Islet precursor cell (in vitro differentiated cells): ENCODE measurements at regions not wholly inside any gene's neighbourhood (a gene's known extent, or its start where the extent isn't known, plus 50 kb on each side); places are given as distances from the start of the nearest gene placed in this dataset.

Experiments
- DNase-seq: peaks from one replicate; pipeline ENCODE4 v3.0.0-alpha.2; 2018

DNA sequence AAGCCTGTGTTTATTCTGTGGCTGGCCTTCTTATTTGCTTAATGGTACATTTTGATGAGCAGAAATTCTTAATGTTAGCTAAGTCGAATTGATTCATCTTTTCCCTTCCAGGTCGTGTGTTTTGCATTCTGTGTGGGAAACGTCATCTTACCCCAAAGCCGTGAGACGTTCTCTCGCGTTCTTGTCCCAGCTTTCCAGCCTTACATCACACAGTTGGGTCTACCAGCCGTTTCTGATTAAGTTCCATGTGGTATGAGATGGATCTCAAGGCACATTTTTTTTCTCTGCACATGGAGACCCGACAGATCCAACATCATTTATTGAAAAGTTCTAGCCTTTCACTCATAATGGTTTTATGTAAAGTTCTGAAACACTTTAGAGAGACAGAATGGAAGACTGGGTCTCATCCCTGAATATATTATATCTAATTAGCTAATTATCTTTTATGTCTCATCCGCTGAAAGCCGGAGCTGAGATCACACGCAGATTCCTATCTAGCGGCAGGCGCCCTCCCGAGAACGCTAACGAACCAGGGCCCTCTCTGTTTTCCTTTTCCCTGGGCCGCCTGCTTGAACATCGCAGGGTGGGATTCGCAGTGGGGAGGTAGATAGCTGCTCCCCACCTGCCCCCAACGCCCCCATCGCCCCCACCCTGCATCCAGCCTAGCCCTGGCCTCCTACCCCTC is 1162.2 kb downstream of the BRD1 start:
- no peak for DNase-seq

DNA sequence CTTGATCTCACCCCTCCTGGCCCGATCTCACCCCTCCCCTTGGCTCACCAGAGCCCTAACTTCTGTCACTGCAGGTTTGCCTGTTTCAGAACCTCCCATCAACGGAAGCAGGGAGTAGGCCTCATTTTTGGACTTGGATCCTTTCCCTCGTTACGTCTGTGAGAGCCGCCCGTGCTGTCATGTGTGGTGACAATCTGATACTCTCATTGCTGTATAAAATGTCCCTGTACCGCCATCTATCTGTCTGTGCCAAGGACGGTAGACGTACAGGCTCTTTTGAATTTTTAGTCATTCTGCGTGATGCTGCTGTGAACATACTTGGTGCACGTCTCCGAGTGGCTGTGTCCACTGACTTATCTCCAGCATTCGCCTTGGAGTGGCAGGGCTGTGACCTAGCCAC is 1163.1 kb downstream of the BRD1 start:
- DNase-seq = no peak

DNA sequence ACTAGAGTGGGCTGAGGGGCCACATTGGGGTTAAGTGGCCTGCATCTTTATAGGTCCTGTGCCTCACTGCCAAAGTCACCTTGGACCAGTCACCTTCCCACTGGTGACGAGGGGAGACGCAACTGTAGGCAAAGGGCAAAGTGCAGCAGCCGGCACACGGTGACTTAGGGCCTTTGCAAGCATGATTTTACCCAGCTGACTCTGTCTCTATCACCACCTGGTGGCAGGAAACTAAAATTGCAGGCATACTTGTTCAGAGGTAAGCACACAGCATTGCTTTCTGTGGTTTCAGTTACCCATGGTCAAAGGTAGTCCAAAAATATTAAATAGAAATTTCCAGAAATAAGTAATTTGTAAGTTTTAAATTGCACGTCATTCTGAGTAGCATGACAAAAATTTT is 1164.4 kb downstream of the BRD1 start:
- no peak for DNase-seq

DNA sequence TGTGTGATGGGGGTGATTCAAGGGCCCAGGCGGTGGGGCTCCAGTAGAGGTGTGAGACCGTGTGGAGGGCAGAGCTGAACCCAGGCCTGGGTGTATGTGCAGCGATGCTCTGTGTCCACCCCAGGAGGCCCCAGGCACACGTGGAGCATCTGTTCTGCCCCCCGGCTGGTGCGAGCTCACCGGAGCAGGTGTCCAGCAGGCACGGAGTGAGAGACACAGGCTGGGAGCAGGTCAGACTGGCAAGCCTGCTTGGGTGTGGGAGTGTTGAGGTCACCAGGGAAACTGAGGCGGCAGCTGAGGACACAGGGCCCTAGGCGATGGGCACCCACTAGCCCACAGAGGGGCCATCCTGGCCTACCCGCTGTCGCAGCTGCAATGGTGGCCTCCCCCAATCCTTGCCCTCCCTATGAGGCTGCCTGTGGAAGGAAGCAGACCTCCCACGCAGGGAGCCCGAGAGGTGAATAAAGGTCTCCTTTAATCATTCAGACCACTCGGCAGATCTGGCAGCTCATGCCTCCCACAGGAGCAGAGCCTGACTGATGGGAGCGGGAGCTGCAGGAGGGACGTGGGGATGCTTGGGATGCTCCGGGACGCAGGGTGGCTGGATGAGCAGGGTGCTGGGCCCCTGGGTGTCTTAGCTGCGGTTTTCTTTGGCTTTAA is 1165.1 kb downstream of the BRD1 start:
- no peak for DNase-seq

DNA sequence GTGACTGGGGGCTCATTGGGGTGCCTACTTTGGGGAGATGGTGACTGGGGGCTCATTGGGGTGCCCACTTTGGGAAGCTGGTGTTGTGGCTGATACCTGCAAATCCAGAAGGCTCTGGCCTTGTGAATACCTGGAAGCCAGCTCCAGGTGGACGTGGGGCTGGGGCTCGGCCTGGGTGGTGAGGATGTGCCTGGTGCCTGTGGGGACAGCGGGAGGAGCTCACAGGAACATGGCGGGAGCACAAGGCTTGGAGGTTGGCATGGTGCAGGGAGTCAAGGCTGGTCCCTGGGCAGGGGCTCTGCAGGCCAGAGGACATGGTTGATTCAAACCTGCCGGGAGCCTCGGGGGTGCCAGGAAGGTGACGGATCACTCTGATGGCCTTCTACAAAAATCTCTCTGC is 1165.7 kb downstream of the BRD1 start:
- no peak for DNase-seq

DNA sequence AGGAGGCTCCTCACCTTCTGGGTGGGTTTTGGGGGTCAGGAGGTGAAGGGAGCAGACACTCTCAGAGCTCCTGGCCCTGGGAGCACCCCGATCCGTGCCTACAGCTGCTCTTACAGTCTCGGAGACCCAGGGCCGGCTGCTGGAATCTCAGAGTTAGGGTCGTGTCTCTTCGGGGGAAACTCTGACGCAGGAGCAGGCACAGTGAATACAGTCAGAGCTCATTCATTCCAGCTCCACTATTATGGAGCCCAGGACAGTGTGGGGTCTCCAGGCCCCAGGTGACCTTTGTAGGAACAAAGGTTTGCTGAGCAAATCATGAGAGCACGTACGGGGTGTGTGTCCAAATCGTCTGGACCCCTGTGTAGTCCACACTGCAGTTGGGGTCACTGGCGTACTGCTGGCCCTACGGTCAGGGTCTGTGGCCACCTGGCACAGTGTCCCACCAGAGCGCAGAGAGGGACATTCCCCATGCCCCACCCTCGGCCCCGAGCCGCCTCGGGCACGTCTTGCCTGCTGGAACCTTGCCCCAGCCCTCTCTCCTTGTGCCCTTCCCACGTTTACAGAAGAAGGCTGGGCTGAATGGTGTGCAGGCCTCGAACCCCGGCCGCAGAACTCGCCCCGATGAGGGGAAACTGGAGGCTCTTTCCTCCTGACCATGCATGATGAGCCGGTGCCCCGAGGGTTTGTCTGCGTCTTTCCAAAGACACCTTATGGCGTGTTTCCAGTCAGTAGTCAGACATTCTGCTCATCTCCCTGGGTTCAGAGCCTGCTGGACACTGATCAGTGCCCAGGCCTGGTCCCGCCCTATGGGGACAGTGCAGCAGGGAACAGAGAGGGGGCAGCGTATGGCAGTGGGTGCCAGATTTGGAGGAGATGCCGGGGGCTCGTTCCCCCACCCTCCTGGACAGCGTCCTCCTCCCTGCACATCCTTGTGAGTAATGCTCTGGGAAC is 1166.6 kb downstream of the BRD1 start:
- DNase-seq = no peak

DNA sequence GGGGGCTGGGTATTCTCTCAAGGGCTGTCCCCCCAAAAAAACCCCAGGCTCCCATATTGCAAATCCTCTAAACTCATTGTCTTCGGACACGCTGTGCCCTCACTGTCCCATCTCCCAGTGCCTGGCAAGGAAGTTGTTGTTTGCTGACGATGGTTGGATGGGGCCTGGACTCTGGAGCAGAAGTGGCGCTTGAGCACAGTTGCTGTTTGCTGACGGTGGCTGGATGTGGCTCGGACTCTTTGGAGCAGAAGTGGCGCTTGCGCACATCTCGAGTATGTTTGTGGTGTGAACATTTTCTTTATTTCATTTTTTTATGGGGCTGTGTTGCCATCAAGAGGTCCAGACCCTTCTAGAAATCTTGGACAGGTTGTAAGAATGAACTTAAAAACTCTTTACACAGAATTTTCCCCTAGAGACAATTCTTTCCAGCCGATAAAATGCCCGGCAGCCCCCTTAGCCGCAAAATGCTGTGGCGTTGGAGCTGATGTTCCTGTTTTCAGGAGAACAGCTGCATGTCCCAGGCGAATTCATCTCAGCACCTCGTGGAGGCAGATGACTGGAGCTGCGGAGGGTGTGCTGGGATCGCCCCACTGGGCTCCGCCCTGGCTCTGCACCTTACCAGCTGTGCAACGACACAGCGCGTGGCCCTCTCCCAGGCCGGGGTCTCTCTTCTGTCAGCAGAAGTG is 1167.4 kb downstream of the BRD1 start:
- no peak for DNase-seq

DNA sequence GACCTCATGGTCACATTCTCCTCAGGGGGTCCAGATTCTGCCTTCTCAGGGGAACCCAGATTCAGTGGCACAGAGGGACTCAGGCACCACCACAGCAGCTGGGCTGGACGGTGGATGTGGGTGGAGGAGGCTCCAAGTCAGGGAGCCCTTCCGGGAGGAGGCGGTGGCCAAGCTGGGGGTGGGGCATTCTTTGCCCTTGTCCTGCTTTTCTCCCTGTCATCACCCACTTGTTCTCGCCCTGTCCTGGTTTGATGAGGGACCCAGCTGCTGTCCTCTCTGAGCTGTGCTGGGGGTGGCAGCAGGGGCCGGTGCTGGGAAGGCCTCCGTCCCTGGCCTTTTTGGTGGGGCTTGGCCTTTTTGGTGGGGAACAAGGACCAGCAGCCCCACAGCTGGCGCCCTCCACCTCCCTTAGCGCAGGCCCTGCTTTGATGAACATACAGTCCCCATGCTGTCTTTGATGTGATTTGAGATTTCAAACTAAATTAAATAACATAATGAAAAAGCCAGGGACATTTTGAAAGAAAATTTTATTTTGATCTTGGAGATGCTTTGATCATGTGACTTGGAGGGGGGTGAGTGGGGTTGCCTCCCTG is 1168.2 kb downstream of the BRD1 start:
- no peak for DNase-seq

DNA sequence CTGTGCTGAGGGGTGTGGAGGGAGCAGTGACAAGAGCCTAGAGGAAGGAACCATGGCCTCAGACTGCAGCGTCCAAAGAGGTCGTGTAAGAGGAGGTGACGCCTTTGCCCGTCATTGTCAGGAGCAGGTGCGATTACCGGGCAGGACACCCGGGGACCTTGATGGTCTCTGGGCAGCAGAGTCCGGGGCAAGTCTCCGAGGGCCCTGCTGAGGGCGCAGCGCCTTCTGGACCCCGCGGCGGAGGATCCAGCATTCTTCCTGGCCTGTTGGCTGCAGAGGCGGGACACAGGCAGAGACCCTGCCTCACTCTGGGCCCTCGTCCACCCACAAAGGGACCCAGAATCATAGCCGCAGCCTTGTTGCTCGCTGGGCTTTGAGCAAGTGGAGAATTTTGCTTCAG is 1168.8 kb downstream of the BRD1 start:
- DNase-seq = no peak

DNA sequence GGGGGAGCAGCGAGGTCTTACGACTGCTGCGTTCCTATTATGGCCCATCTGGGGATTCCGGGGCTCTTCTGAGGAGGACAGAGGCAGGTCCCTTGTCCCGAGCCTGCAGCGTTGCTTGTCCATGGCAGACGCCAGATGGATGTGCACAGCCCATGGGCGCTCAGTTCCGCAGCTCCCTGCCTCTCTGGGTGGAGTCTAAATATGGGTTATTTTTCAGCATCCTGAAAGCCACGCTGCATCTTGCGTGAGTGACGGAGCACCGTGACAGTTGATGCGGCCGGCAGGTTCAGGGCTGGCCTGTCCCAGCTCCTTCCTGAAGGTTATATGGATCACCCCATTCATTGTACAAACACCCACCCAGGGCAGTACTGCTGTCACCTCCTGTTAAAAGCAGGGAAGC is 1169.4 kb downstream of the BRD1 start:
- no peak for DNase-seq

DNA sequence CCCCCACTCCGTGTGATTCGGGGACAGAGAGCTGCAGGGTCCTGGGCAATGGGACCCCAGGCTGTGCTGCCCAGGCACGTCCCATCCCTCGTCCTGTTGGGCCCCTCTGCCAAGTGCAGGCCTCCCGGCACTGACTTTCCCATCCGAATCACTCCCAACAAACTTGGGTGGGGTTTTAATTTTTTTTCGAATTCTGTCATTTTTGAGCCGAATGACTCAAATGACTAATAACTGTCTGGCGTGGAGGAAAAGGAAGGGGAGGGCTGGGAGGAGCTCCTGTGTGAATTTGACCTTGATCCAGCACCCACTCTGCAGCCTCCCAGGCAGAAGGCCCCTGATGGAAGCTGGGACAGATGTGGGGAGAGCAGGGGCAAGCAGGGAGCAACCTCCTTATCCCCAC is 1173.2 kb downstream of the BRD1 start:
- DNase-seq = no peak

DNA sequence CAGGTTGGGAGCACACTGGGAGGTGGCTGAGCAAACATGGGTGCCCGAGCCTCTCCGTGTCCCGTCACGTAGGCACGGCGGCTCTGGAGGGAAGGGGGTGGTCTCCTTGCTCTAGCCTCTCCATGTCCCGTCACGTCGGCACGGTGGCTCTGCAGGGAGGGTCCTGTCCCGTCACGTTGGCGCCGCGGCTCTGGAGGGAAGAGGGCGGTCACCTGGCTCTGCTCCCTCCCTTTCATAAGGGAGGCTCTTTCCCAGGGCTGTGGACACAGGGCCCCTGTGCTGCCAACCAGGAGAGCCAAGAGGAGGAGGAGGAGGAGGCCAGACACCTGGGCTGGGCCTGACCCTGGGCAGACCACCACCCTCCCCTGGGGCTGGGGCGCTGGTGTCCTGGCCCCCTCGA is 1173.7 kb downstream of the BRD1 start:
- no peak for DNase-seq

DNA sequence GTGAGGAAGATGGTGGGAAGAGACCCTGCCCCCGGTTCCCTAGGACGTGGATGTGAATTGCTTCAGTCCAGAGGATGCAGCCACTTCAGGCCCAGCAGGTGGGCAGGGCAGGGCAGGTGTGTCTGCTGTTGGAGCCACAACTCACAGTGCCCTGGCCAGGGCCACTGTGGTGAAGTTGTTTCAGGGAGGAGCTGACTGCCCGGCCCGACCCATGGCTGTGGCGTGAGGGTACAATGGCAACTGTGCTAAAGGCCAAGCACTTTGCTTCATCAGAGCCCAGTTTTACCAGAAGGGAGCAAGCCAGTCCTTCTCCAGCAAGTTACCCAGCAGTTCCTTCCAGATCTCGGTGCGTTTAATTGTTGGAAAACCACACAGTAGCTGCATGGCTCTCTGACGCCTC is 1174.4 kb downstream of the BRD1 start:
- DNase-seq = no peak

DNA sequence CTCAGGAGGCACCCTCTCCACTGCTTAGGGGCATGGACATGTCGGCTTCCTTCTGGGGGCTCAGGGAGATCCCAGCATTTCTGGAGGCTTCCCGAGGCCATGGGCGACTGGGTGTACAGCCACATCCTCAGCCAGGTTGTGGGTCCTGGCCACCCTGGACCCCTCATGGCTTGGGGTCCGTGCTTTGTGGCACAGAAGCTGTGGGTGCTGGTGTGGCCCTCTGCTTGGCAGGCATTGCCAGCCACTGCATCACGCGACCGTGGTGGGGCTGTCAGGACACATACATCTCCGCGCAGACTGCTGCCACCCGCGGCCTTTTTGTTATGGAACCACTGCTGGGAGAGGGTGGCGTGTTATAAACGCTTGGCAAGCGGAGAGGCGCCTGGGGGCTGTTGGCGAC is 1174.9 kb downstream of the BRD1 start:
- no peak for DNase-seq

DNA sequence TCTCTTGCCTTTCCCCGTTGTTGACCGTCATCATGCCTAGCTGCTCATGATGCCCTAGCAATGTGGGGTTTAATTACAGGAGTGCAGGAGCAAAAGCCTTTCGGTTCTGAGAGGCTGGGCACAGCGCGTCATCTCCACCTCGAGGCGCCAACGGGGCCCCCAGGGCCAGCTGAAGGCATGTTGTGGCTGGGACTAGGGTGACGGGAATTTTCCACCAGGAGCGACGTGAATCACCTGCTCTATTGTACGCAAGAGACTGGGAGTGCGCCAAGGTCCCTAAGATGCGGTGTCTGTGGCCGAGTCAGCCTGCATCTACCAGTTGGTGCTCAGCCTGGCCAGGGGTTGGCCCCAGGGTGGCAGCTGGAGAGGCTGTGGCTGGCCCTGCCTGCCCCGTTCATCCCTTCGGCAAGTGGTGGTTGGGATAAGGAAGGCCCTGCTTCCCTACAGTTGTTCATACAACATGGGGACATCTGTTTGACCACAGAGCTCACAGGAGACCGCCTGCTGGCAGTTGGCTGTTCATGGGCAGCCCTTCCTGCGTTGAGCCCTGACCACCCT is 1175.6 kb downstream of the BRD1 start:
- DNase-seq = no peak

DNA sequence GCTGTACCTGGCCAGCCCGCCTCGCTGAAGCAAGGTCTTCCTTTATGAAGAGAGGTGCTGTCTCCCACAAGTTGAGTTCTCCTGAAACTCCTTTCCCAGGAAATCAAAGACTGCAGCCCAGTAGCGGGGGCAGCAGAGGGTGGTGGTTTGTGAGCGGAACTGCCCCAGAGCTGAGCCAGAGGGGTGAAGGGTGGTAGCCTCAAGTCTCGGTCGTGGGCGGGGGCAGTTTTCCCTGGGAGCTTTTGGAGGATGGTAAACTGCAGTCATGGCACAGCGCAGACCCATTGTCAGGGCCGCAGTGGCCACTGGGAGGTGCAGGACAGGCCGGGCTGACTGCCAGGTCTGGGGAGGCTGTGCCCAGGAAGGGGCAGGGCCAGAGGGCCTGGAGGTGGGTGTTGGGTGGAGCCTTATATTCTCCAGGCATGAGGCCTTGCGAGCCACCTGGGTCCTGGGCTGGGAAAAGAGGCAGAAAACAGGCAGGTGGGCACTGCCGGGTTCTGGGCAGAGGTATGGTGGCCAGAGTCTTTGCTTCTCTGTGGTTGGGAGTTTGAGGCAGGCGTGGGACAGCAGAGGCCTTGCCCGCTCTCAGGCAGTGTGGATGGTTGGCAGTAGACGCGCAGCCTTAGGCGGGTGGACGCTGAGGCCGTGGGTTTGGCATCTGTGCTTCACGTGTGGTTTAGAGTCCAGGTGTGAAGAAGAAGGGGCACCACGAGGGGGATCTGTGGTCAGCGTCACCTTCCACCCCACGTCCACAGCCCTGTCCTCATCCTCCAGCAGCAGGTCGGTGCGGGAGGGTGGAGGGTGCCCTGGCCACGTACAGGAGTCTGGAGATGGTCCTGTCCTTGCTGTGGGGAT is 1176.4 kb downstream of the BRD1 start:
- DNase-seq = no peak

DNA sequence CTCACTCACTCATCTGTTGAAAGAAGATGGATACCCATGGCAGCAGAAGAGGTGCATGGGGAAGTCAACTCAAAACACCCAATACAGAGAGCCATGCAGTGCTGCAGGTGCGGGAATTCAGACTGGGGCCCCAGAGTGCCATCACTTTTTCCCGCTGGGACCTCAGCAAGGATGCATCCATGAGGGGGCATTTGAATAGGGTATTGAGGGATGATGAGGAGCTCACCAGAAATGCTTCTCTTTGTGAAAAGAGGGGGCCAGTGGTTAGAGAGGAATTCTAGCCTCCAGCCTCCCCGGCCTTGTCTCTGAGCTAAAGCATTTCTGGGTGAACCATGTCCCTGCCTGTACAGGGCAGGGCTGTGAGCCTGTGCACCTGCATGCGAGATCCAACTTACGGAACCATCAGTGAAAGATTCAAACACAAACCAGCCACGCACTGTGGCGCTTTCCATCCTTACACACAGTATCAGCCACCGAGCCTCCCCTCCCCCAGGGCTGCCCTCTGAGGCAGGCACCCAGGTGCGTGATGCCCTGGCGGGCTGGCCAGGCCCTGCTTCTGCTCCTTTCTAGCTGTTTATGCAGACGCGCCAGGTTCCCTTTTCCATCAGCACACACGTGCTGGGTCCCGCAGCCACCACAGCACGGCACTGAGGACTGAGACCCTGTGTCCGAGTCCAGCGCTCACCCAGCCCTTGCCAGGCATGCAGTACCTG is 1177.2 kb downstream of the BRD1 start:
- no peak for DNase-seq

DNA sequence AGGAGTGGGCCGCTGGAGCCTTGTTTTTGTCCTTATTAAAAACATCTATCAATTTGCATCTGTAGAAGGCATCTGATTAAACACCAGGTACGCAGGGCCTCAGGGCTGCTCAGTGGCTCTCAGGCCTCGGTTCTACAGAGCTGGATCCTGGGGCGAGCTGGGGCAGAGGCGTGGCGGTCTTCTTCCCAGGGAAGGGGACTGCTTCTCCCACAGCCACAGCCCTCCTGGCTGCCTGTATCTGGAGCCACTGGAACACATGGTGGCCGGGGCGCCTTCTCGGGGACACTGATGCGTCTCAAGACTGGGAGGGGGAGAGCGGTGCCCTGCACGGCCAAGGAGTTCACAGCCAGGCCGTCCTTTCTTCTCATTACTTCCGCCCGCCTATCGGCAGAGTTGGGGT is 1178.2 kb downstream of the BRD1 start:
- DNase-seq = no peak

DNA sequence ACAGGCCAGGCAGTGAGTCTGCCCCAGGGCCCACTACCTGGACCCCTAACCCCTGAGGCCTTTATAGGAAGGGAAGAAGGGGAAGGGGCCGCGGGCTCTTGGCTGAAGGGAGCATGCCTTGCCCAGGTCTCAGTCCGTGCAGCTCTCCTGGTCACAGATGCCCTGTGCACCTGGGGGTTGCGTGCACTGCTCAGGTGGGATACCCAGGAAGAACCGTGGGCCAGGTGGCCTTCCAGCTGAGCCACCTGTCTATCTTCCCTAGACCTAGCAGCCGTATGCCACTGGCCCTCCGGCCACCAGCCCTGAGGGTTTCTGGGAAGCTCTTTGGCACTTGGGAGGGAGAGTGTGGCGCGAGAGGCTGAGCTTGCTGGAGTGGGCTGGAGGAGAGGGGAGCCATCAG is 1178.6 kb downstream of the BRD1 start:
- DNase-seq = no peak

DNA sequence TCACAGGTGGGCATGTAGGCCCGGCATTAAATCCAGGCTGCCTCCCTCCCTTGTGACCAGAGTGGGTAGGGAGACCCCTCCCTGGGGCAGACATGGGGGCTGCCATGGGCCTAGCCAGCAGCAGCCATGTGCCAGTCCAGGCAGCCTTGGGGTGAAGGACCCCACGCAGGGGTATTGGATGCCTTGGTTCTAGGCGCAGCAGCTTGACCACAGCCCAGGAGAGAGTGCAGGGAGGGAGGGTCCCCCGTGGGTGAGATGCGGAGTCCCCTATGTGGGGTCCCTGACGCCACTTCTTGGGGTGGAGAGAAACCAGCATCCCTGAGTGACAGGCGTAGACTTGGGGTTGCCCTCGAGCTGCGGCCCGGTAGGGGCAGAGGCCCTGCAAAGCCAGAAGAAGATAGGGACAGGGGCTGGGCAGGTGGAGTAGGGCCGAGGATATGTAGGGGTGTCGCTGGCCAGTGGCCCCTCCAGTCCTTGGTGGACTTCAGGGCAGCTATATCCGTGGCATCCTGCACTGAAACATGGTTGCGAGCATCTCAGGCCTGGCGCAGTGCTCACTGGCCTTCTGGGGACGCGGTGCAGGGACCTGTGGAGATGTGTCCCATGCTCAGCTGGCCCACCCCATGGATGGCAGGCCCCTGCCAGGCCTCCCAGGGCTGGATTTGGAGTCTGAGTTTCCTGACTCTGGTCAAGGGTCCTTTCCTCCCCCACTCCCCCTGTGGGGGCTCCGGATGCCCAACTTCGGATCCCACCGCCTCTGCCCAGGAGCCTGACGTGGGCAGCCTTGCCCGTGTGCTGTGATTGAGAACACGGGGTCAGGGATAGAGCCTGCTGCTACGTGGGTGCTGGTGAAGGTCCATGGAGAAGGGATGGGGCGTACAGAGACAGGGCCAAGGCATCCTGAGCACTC is 1179.8 kb downstream of the BRD1 start:
- no peak for DNase-seq
